K562 (cell line): ENCODE measurements at regions not wholly inside any gene's neighbourhood (a gene's known extent, or its start where the extent isn't known, plus 50 kb on each side); places are given as distances from the start of the nearest gene placed in this dataset.

Source experiments
- EP300 ChIP-seq: IDR thresholded peaks from 2 replicates; pipeline ENCODE4 v1.6.1; 2012; ENCODE audit warnings: low read length, improper control_type of control experiment
- GABPA ChIP-seq: fragments of 200-800 bp; sonication (Bioruptor generic); conservative IDR thresholded peaks from 2 replicates; pipeline ENCODE4 v1.6.1; 2016; ENCODE audit warnings: low read depth, missing genetic modification characterization, missing compliant biosample characterization
- KDM5B ChIP-seq: fragments of 200-600 bp; sonication (generic); IDR thresholded peaks from 2 replicates; pipeline ENCODE4 v1.6.1; 2012; ENCODE audit warnings: low read depth, mild to moderate bottlenecking, moderate library complexity, low read length, control low read depth, inconsistent platforms; ENCODE audit not compliant: insufficient replicate concordance
- PHF20 ChIP-seq: fragments of 450-650 bp; IDR thresholded peaks from 2 replicates; pipeline ENCODE4 v1.6.1; 2018; ENCODE audit not compliant: partially characterized antibody
- ZBTB7A ChIP-seq: IDR thresholded peaks from 2 replicates; pipeline ENCODE4 v1.6.1; 2011; ENCODE audit warnings: low read depth, mild to moderate bottlenecking, low read length, moderate library complexity, borderline replicate concordance; ENCODE audit not compliant: control insufficient read depth
- TF ChIP-seq, protein P1 (sequence below), 2 experiments: fragments of 450-650 bp; IDR thresholded peaks; 2 replicates each; pipeline ENCODE4 v1.6.1; 2016
- TF ChIP-seq, protein P2 (sequence below): sonication (generic); formaldehyde crosslinking; IDR thresholded peaks from 2 replicates; pipeline ENCODE4 v1.8.1; 2023; ENCODE audit warnings: mild to moderate bottlenecking, missing genetic modification reagents, moderate library complexity

DNA sequence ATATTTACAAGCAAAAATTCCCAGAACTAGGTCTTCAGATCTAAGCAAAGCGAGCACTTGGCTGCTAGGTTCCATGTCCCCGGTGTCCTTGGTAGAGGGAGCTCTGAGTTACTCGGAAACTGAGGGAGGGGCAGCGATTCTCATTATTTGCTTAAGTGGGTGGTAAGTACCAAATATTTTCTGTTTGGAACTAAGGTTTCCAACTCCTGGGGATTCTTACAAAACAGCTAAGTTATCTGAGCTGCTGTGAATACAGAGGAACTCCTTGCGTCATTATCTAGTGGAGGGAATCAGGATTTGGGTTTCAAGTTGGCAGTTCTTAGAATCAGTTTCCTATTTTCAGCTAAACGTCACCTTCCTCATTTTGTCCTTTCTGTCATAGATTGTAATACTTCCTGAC, 76.8 kb upstream of the IKZF1 start:
- TF ChIP-seq, protein P1, sequence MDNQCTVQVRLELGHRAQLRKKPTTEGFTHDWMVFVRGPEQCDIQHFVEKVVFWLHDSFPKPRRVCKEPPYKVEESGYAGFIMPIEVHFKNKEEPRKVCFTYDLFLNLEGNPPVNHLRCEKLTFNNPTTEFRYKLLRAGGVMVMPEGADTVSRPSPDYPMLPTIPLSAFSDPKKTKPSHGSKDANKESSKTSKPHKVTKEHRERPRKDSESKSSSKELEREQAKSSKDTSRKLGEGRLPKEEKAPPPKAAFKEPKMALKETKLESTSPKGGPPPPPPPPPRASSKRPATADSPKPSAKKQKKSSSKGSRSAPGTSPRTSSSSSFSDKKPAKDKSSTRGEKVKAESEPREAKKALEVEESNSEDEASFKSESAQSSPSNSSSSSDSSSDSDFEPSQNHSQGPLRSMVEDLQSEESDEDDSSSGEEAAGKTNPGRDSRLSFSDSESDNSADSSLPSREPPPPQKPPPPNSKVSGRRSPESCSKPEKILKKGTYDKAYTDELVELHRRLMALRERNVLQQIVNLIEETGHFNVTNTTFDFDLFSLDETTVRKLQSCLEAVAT (IDR thresholded peaks at IDR 0.05), result no peak
- TF ChIP-seq GABPA (tag), result no peak
- no peak for TF ChIP-seq ZBTB7A
- TF ChIP-seq, protein P2, sequence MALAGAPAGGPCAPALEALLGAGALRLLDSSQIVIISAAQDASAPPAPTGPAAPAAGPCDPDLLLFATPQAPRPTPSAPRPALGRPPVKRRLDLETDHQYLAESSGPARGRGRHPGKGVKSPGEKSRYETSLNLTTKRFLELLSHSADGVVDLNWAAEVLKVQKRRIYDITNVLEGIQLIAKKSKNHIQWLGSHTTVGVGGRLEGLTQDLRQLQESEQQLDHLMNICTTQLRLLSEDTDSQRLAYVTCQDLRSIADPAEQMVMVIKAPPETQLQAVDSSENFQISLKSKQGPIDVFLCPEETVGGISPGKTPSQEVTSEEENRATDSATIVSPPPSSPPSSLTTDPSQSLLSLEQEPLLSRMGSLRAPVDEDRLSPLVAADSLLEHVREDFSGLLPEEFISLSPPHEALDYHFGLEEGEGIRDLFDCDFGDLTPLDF (CRISPR knock-in tag), result no peak
- peak; percentile 35; the same call in 1 of the 2 replicates for TF ChIP-seq EP300
- no peak for TF ChIP-seq KDM5B
- no peak for TF ChIP-seq PHF20
